K562 (cell line): ENCODE measurements at regions not wholly inside any gene's neighbourhood (a gene's known extent, or its start where the extent isn't known, plus 50 kb on each side); places are given as distances from the start of the nearest gene placed in this dataset.

Source experiments
- ATAC-seq: fragments of 200-7000 bp; cut with Tn5 transposase; 3 replicates; pipeline ENCODE4 v1.9.1; 2020; ENCODE audit warnings: moderate library complexity
- BruUV-seq: library from RNA; stranded (reverse); fragments of 400-500 nt; replicated peaks from 2 replicates; lab custom pipeline; 2021; lab: Mats Ljungman, UMichigan
- CTCF ChIA-PET: fragments of 300-600 bp; formaldehyde crosslinking; extraction: SDS; loops from one replicate; lab custom pipeline; 2021; ENCODE audit warnings: low intra/inter-chr PET ratio; lab: Yijun Ruan, JAX
- POLR2A ChIA-PET: fragments of 300-600, 350-650 bp; sonication (Branson Sonifier 250); formaldehyde crosslinking; extraction: SDS; loops from one replicate; lab custom pipeline; 2021; ENCODE audit warnings: antibody characterized with exemption, inconsistent platforms; lab: Yijun Ruan, JAX
- DNase-seq, 4 experiments: peaks; one replicate each; pipeline versions ENCODE4 v3.0.0 to v3.0.0-alpha.2; 2011 to 2018; ENCODE audit warnings: low spot score in 3 of 4, mixed read lengths in 3 of 4; ENCODE audit errors: extremely low read depth in 1 of 4
- FAIRE-seq: peaks from 2 replicates; lab custom pipeline; 2011; peaks lifted over from hg19 to GRCh38; lab: Jason Lieb, UNC
- H2AFZ ChIP-seq: 2 replicates; pipeline ENCODE4 v1.6.0; 2011; ENCODE audit warnings: low read depth, low read length, control low read depth, inconsistent platforms
- H3K27ac ChIP-seq: fragments of 200-600 bp; 3 replicates; pipeline ENCODE4 v1.8.0; 2011; ENCODE audit warnings: low read depth, mild to moderate bottlenecking, control low read depth, inconsistent platforms, low read length, moderate library complexity, mixed read lengths; ENCODE audit errors: extremely low read depth
- H3K27me3 ChIP-seq, 2 experiments: fragments of 300-600 bp in 1 of 2; 2 replicates in 1 of 2; 3 replicates in 1 of 2; pipeline versions ENCODE4 v1.6.0 to v1.8.0; 2011; ENCODE audit warnings: inconsistent platforms in 2 of 2, low read length in 2 of 2, mild to moderate bottlenecking in 1 of 2, mixed read lengths in 1 of 2, moderate library complexity in 1 of 2; ENCODE audit not compliant: control insufficient read depth in 2 of 2, insufficient read depth in 2 of 2
- H3K36me3 ChIP-seq: fragments of 300-600 bp; 3 replicates; pipeline ENCODE4 v1.8.0; 2011; ENCODE audit warnings: mild to moderate bottlenecking, low read length, inconsistent platforms; ENCODE audit not compliant: control insufficient read depth, insufficient read depth
- H3K4me1 ChIP-seq, 2 experiments: fragments of 200-600 bp in 1 of 2; replicated peaks in 1 of 2; 2 replicates in 1 of 2; 3 replicates in 1 of 2; pipeline versions ENCODE4 v1.5.1 to v1.8.0; 2011; ENCODE audit warnings: inconsistent platforms in 2 of 2, low read length in 2 of 2, mild to moderate bottlenecking in 1 of 2, mixed read lengths in 1 of 2, moderate library complexity in 1 of 2; ENCODE audit not compliant: control insufficient read depth in 2 of 2, insufficient read depth in 2 of 2
- H3K4me2 ChIP-seq: 2 replicates; pipeline ENCODE4 v1.6.1; 2011; ENCODE audit warnings: low read length, control low read depth, inconsistent platforms, mixed read lengths; ENCODE audit not compliant: insufficient read depth
- H3K4me3 ChIP-seq: fragments of 200-600 bp; sonication (generic), shearing (Covaris generic); 2 replicates; pipeline ENCODE4 v1.5.1; 2016; ENCODE audit warnings: control low read depth, inconsistent platforms
- H3K79me2 ChIP-seq: fragments of 200-600 bp; 3 replicates; pipeline ENCODE4 v1.8.0; 2011; ENCODE audit warnings: low read length, inconsistent platforms; ENCODE audit not compliant: control insufficient read depth, insufficient read depth
- H3K9ac ChIP-seq, 2 experiments: 2 replicates each; pipeline versions ENCODE4 v1.6.0 to v1.6.1; 2011; ENCODE audit warnings: low read depth in 2 of 2, low read length in 2 of 2, control low read depth in 1 of 2, inconsistent platforms in 1 of 2, mild to moderate bottlenecking in 1 of 2, mixed read lengths in 1 of 2; ENCODE audit not compliant: insufficient read depth in 1 of 2
- H3K9me1 ChIP-seq: one replicate; pipeline ENCODE4 v1.6.0; 2011; ENCODE audit warnings: inconsistent platforms, mild to moderate bottlenecking, low read length, moderate library complexity; ENCODE audit not compliant: control insufficient read depth, insufficient read depth
- H3K9me3 ChIP-seq: replicated peaks from 2 replicates; pipeline ENCODE4 v1.5.1; 2011; ENCODE audit warnings: low read depth, low read length, inconsistent platforms; ENCODE audit not compliant: control insufficient read depth, insufficient read depth
- H4K20me1 ChIP-seq: replicated peaks from 2 replicates; pipeline ENCODE4 v1.6.1; 2011; ENCODE audit warnings: low read length, inconsistent platforms, mixed read lengths; ENCODE audit not compliant: control insufficient read depth, insufficient read depth
- HLTF ChIP-seq: fragments of 450-650 bp; IDR thresholded peaks from 2 replicates; pipeline ENCODE4 v1.6.1; 2016
- MGA ChIP-seq: fragments of 450-650 bp; IDR thresholded peaks from 2 replicates; pipeline ENCODE4 v1.6.1; 2016; ENCODE audit warnings: mild to moderate bottlenecking, moderate library complexity
- ZNF121 ChIP-seq: sonication (generic); formaldehyde crosslinking; conservative IDR thresholded peaks from 2 replicates; pipeline ENCODE4 v1.8.0; 2022; ENCODE audit warnings: missing genetic modification reagents
- WGBS: fragments of 100-300 bp; shearing (Covaris generic); methylation state at CpG from one replicate; pipeline ENCODE4 v1.1.6; 2016; ENCODE audit warnings: low coverage, mixed read lengths; ENCODE audit not compliant: insufficient coverage; ENCODE audit errors: missing lambda C conversion rate; 5-methylcytosine and 5-hydroxymethylcytosine counted together
- in situ Hi-C: fragments of 300-500 bp; cut with MboI; formaldehyde crosslinking; loops from 4 replicates; pipeline ENCODE4 v1.15.0; 2018; ENCODE audit warnings: inconsistent platforms, mixed read lengths
- intact Hi-C: fragments of 100-400 bp; cut with micrococcal nuclease; formaldehyde crosslinking; loops from 2 replicates; pipeline ENCODE4 v1.14.2; 2022

GRCh38 chr9:108628316-108628715 lies 227.5 kb downstream of the ACTL7B start:
- H3K79me2 ChIP-seq = no peaks in the 10 kb centered on the region
- H3K9me1 ChIP-seq = no peaks in the 10 kb centered on the region
- in situ Hi-C loops (no loop called here), intact Hi-C loops (no loop called here)
- no peak overlapping the region for H2AFZ ChIP-seq
- no peak overlapping the region for H3K9ac ChIP-seq
- H3K4me2 ChIP-seq = no peak overlapping the region
- no peak for ATAC-seq
- no peaks in the 10 kb centered on the region for H4K20me1 ChIP-seq
- ChIA-PET POLR2A (no interaction called here), CTCF (no interaction called here)
- TF ChIP-seq ZNF121 (no peak), HLTF (no peak)
- DNase-seq = no peak
- peaks cover 0 to 4% of the 10 kb centered on the region in 2 experiments; a peak in 1 of 5 replicates for H3K4me1 ChIP-seq
- H3K4me3 ChIP-seq = no peak overlapping the region
- H3K9me3 ChIP-seq = no peaks in the 10 kb centered on the region
- H3K27ac ChIP-seq = no peak overlapping the region
- no peak for FAIRE-seq
- H3K36me3 ChIP-seq = no peaks in the 10 kb centered on the region
- BruUV-seq = no TSS peak
- H3K27me3 ChIP-seq = no peaks in the 10 kb centered on the region

- H3K4me2 ChIP-seq = peak overlapping the region; percentile 49
- H3K36me3 ChIP-seq = no peaks in the 10 kb centered on the region
- WGBS = 3% methylated on average over 19 of the region's 19 CpGs
- no peak overlapping the region for H3K27ac ChIP-seq
- H3K4me3 ChIP-seq = peak overlapping the region; percentile 13; the same call in 1 of the 2 replicates
- H3K27me3 ChIP-seq = no peaks in the 10 kb centered on the region
- H3K79me2 ChIP-seq = no peaks in the 10 kb centered on the region
- no peaks in the 10 kb centered on the region for H3K9me3 ChIP-seq
- FAIRE-seq (no peak), DNase-seq (peak in 2 of 4 experiments; percentile 6 to 12), ATAC-seq (peak; percentile 80)
- intact Hi-C loops (no loop called here), in situ Hi-C loops (no loop called here)
- peak overlapping the region; percentile 72; the same call in 1 of the 2 replicates for H2AFZ ChIP-seq
- H3K9me1 ChIP-seq = no peaks in the 10 kb centered on the region
- BruUV-seq = no TSS peak
- H3K9ac ChIP-seq = no peak overlapping the region
- ChIA-PET POLR2A (no interaction called here), CTCF (no interaction called here)
- no peaks in the 10 kb centered on the region for H4K20me1 ChIP-seq
- H3K4me1 ChIP-seq = peaks cover 0 to 4% of the 10 kb centered on the region in 2 experiments; a peak in 1 of 5 replicates
- 0 out of 2 replicates have a peak, but pooled peaks have one; percentile 13 for TF ChIP-seq MGA
These were observed 229.0 kb downstream of the ACTL7B start for GRCh38 chr9:108626743-108627142.
